C4-2B (cell line): ENCODE measurements at regions not wholly inside any gene's neighbourhood (a gene's known extent, or its start where the extent isn't known, plus 50 kb on each side); places are given as distances from the start of the nearest gene placed in this dataset.

ENCODE experiments used
- CTCF ChIP-seq: fragments of 450-650 bp; conservative IDR thresholded peaks from 2 replicates; pipeline ENCODE4 v1.5.1; 2017; ENCODE audit warnings: mild to moderate bottlenecking
- ZFX ChIP-seq: fragments of 450-650 bp; IDR thresholded peaks from 2 replicates; pipeline ENCODE4 v1.6.1; 2017

- no peak for TF ChIP-seq ZFX
- peak; percentile 58 for TF ChIP-seq CTCF
These were observed 79.8 kb upstream of the GPM6A start for GRCh38 chr4:175891851-175892250.
